GM18907 (cell line): ENCODE measurements at regions not wholly inside any gene's neighbourhood (a gene's known extent, or its start where the extent isn't known, plus 50 kb on each side); places are given as distances from the start of the nearest gene placed in this dataset.

Experiments
- ATAC-seq: cut with Tn5 transposase; IDR thresholded peaks from one replicate; pipeline ENCODE4 v1.9.1; 2021; ENCODE audit warnings: mild to moderate bottlenecking, moderate library complexity; ENCODE audit not compliant: unreplicated experiment

GRCh38 chr1:218573925-218574324, 228.8 kb downstream of the TGFB2 start:
- no peak for ATAC-seq

GRCh38 chr1:218575079-218575478, 229.9 kb downstream of the TGFB2 start:
- no peak for ATAC-seq

- ATAC-seq, result no peak
These were observed 230.7 kb downstream of the TGFB2 start for GRCh38 chr1:218575856-218576255.

GRCh38 chr1:218582646-218583045, 237.5 kb downstream of the TGFB2 start:
- ATAC-seq, result no peak

- no peak for ATAC-seq
These were observed 239.5 kb downstream of the TGFB2 start for GRCh38 chr1:218584418-218585155.

GRCh38 chr1:218585511-218586184, 240.5 kb downstream of the TGFB2 start:
- no peak for ATAC-seq

GRCh38 chr1:218587900-218588299, 242.8 kb downstream of the TGFB2 start:
- no peak for ATAC-seq

GRCh38 chr1:218588540-218589172, 243.5 kb downstream of the TGFB2 start:
- ATAC-seq, result no peak

GRCh38 chr1:218589487-218589886, 244.4 kb downstream of the TGFB2 start:
- ATAC-seq, result no peak

GRCh38 chr1:218591966-218592365, 246.8 kb downstream of the TGFB2 start:
- no peak for ATAC-seq

- no peak for ATAC-seq
These were observed 247.6 kb downstream of the TGFB2 start for GRCh38 chr1:218592688-218593087.

- no peak for ATAC-seq
These were observed 255.8 kb downstream of the TGFB2 start for GRCh38 chr1:218600968-218601367.

GRCh38 chr1:218604217-218604616, 259.1 kb downstream of the TGFB2 start:
- ATAC-seq, result no peak

- ATAC-seq, result no peak
These were observed 266.9 kb downstream of the TGFB2 start for GRCh38 chr1:218611916-218612585.

- no peak for ATAC-seq
These were observed 268.0 kb downstream of the TGFB2 start for GRCh38 chr1:218613105-218613504.

- no peak for ATAC-seq
These were observed 268.9 kb downstream of the TGFB2 start for GRCh38 chr1:218614031-218614430.

GRCh38 chr1:218616681-218617080, 271.5 kb downstream of the TGFB2 start:
- ATAC-seq, result no peak

- ATAC-seq, result no peak
These were observed 272.9 kb downstream of the TGFB2 start for GRCh38 chr1:218617986-218618385.

- no peak for ATAC-seq
These were observed 275.8 kb downstream of the TGFB2 start for GRCh38 chr1:218620956-218621355.

- no peak for ATAC-seq
These were observed 278.9 kb downstream of the TGFB2 start for GRCh38 chr1:218624052-218624451.

GRCh38 chr1:218625393-218625792, 280.3 kb downstream of the TGFB2 start:
- no peak for ATAC-seq
